ENCODE measurements at regions not wholly inside any gene's neighbourhood (a gene's known extent, or its start where the extent isn't known, plus 50 kb on each side); places are given as distances from the start of the nearest gene placed in this dataset.

DNA sequence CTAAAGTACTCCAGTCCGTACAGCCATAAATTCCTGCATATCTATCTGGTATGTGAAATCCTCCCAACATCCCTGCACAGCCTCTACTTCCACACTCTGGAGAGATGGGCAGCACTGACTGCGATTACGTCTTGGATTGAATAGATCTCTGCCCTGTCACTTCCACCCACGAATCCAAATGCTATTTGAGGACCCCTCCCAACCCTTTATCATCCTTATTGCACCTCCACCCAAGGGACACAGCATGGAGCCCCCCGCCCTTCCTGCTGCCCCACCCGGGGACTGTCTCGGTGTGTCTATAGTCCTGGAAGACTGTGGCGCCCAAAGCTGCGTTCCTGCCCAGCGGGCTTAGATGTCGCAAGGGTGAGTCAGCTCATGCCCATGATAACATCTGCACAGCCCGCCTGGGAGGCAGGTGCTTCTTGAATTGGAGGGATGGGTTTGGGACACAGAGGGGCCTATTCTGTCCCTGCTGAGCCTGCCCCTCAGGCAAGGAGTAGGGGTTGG is 105.7 kb upstream of the HAND1 start:
- TF ChIP-seq CCDC6 (CRISPR knock-in tag; IDR thresholded peaks at IDR 0.05): no peak
- no peak for TF ChIP-seq ZSCAN9 (CRISPR knock-in tag; IDR thresholded peaks at IDR 0.05; ENCODE audit: borderline replicate concordance)
- TF ChIP-seq ZNF382 (CRISPR knock-in tag; IDR thresholded peaks at IDR 0.05; ENCODE audit: borderline replicate concordance): no peak
- no peak for TF ChIP-seq IKZF4 (CRISPR knock-in tag; IDR thresholded peaks at IDR 0.05; ENCODE audit: borderline replicate concordance, low read depth, not compliant biosample characterization)
- peak; percentile 71 for TF ChIP-seq FOSL2 (CRISPR knock-in tag; IDR thresholded peaks at IDR 0.05)
- WGBS (ENCODE audit: low lambda C conversion rate): 0% methylated on average over 8 of the region's 12 CpGs
- intact Hi-C loops (cut with micrococcal nuclease; ENCODE audit: unreplicated experiment) (no loop called here), in situ Hi-C loops (cut with HindIII; ENCODE audit: extremely low pct_ligation_motif_present, low pct_unique_long_range_greater_than_20kb) (no loop called here)
- BruUV-seq (replicated peaks): no TSS peak
- DNase-seq (ENCODE audit: low spot score): no peak
- POLR2A ChIA-PET: no interaction called here
- H3K9me3 ChIP-seq (ENCODE audit: low read length): no peaks in the 10 kb centered on the region
- H4K20me1 ChIP-seq (ENCODE audit: insufficient read depth, low read length): no peaks in the 10 kb centered on the region
- H3K4me2 ChIP-seq (ENCODE audit: low read depth, low read length): no peak overlapping the region
- H3K27me3 ChIP-seq (ENCODE audit: control insufficient read depth in 1 of 2, insufficient read depth in 2 of 2, low read length in 2 of 2): peaks cover 3 to 21% of the 10 kb centered on the region in 2 experiments; a peak in 3 of 5 replicates
- H3K27ac ChIP-seq (ENCODE audit: extremely low read length, insufficient read depth, low read length): no peak overlapping the region
- no peak for FAIRE-seq
- no peak overlapping the region for H3K9ac ChIP-seq (ENCODE audit: insufficient read depth, low read depth, low read length)
- no peak overlapping the region for H3K4me3 ChIP-seq (replicated peaks in 1 of 3; ENCODE audit: insufficient read depth in 1 of 3, low read depth in 2 of 3, low read length in 3 of 3)
- H3K79me2 ChIP-seq (ENCODE audit: insufficient read depth, low read length): no peaks in the 10 kb centered on the region
- ATAC-seq: peak; percentile 64
- H3K4me1 ChIP-seq (ENCODE audit: insufficient read depth, low read length): peaks cover 16% of the 10 kb centered on the region
- H3K36me3 ChIP-seq (replicated peaks in 1 of 2; ENCODE audit: control insufficient read depth in 1 of 2, insufficient read depth in 2 of 2, low read length in 2 of 2): no peaks in the 10 kb centered on the region
- CTCF ChIA-PET (ENCODE audit: low intra/inter-chr PET ratio, low total read pairs): no interaction called here
- H2AFZ ChIP-seq (ENCODE audit: low read length): no peak overlapping the region

DNA sequence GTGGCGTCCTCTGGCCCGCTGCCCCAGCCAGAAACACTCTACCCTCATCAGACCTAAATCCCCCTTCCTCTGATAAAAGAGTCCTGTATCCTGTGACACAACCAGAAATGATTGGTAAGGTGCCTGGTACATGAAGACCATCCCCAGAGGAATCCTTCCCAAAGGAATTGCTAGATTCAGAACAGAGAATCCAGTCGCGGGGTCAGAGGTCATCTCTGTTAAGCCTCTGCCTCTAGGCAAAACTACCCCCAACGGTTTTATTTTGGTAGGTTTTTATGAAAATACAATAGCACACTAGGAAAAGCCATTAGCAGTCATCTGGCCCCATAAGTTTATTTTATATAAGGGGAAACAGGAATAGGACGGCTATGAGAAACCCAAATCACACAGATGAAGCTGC is 102.4 kb upstream of the HAND1 start:
- no peak overlapping the region for H3K9ac ChIP-seq (ENCODE audit: insufficient read depth, low read depth, low read length)
- peaks cover 2 to 31% of the 10 kb centered on the region in 2 experiments; a peak in 4 of 5 replicates for H3K27me3 ChIP-seq (ENCODE audit: control insufficient read depth in 1 of 2, insufficient read depth in 2 of 2, low read length in 2 of 2)
- no peaks in the 10 kb centered on the region for H3K36me3 ChIP-seq (replicated peaks in 1 of 2; ENCODE audit: control insufficient read depth in 1 of 2, insufficient read depth in 2 of 2, low read length in 2 of 2)
- FAIRE-seq (no peak), ATAC-seq (no peak), DNase-seq (ENCODE audit: low spot score) (no peak)
- no peaks in the 10 kb centered on the region for H3K4me1 ChIP-seq (ENCODE audit: insufficient read depth, low read length)
- TF ChIP-seq CSRNP1 (CRISPR knock-in tag; IDR thresholded peaks at IDR 0.05) (no peak), MAFK (conservative IDR thresholded peaks at IDR 0.05 in 1 of 2, IDR thresholded peaks at IDR 0.05 in 1 of 2; ENCODE audit: low read length in 2 of 2) (no peak), RAD21 (CRISPR knock-in tag; IDR thresholded peaks at IDR 0.05) (no peak), ESRRA (CRISPR knock-in tag; IDR thresholded peaks at IDR 0.05; ENCODE audit: low read depth) (no peak), ZBTB42 (CRISPR knock-in tag; IDR thresholded peaks at IDR 0.05) (no peak), ZNF883 (CRISPR knock-in tag; IDR thresholded peaks at IDR 0.05; ENCODE audit: not compliant biosample characterization) (no peak), SRF (IDR thresholded peaks at IDR 0.05; ENCODE audit: low read depth, low read length) (no peak)
- TF ChIP-seq, protein P1, sequence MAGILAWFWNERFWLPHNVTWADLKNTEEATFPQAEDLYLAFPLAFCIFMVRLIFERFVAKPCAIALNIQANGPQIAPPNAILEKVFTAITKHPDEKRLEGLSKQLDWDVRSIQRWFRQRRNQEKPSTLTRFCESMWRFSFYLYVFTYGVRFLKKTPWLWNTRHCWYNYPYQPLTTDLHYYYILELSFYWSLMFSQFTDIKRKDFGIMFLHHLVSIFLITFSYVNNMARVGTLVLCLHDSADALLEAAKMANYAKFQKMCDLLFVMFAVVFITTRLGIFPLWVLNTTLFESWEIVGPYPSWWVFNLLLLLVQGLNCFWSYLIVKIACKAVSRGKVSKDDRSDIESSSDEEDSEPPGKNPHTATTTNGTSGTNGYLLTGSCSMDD (CRISPR knock-in tag; IDR thresholded peaks at IDR 0.05): no peak
- H3K27ac ChIP-seq (ENCODE audit: extremely low read length, insufficient read depth, low read length): no peak overlapping the region
- intact Hi-C loops (cut with micrococcal nuclease; ENCODE audit: unreplicated experiment): no loop called here
- H4K20me1 ChIP-seq (ENCODE audit: insufficient read depth, low read length): no peaks in the 10 kb centered on the region
- H3K79me2 ChIP-seq (ENCODE audit: insufficient read depth, low read length): no peaks in the 10 kb centered on the region
- ChIA-PET CTCF (ENCODE audit: low intra/inter-chr PET ratio, low total read pairs) (no interaction called here), POLR2A (no interaction called here)
- BruUV-seq (replicated peaks): no TSS peak
- no peak overlapping the region for H3K4me3 ChIP-seq (replicated peaks in 1 of 3; ENCODE audit: insufficient read depth in 1 of 3, low read depth in 2 of 3, low read length in 3 of 3)
- in situ Hi-C loops (cut with HindIII; ENCODE audit: extremely low pct_ligation_motif_present, low pct_unique_long_range_greater_than_20kb): no loop called here
- H3K4me2 ChIP-seq (ENCODE audit: low read depth, low read length): no peak overlapping the region
- H2AFZ ChIP-seq (ENCODE audit: low read length): no peak overlapping the region
- 23% methylated on average over 6 of the region's 6 CpGs for WGBS (ENCODE audit: low lambda C conversion rate)
- no peaks in the 10 kb centered on the region for H3K9me3 ChIP-seq (ENCODE audit: low read length)
